ENCODE measurements at regions not wholly inside any gene's neighbourhood (a gene's known extent, or its start where the extent isn't known, plus 50 kb on each side); places are given as distances from the start of the nearest gene placed in this dataset.

GRCh38 chrX:9269134-9269533, 195.7 kb upstream of the TBL1X start:
- TF ChIP-seq CEBPB (IDR thresholded peaks at IDR 0.05; ENCODE audit: borderline replicate concordance in 1 of 2, low read depth in 2 of 2, low read length in 2 of 2) (no peak), CTCF (IDR thresholded peaks at IDR 0.05 in 2 of 3, conservative IDR thresholded peaks at IDR 0.05 in 1 of 3; ENCODE audit: control insufficient read depth in 2 of 3, extremely low read depth in 1 of 3, insufficient read depth in 1 of 3, low read depth in 3 of 3, low read length in 3 of 3) (no peak), TAF1 (IDR thresholded peaks at IDR 0.05; ENCODE audit: borderline replicate concordance, low read depth, low read length) (no peak), FOXK2 (IDR thresholded peaks at IDR 0.05) (no peak), CHD2 (IDR thresholded peaks at IDR 0.05; ENCODE audit: borderline replicate concordance, low read depth, low read length) (no peak), SREBF2 (IDR thresholded peaks at IDR 0.05; ENCODE audit: low read length) (no peak), POLR2AphosphoS2 (IDR thresholded peaks at IDR 0.05; ENCODE audit: low read depth, low read length) (no peak), CBX5 (IDR thresholded peaks at IDR 0.05; ENCODE audit: low read depth) (no peak), RCOR1 (conservative IDR thresholded peaks at IDR 0.05; ENCODE audit: low read depth, low read length) (no peak)

Data from GM12878 (cell line).